ENCODE measurements at regions not wholly inside any gene's neighbourhood (a gene's known extent, or its start where the extent isn't known, plus 50 kb on each side); places are given as distances from the start of the nearest gene placed in this dataset.

DNA sequence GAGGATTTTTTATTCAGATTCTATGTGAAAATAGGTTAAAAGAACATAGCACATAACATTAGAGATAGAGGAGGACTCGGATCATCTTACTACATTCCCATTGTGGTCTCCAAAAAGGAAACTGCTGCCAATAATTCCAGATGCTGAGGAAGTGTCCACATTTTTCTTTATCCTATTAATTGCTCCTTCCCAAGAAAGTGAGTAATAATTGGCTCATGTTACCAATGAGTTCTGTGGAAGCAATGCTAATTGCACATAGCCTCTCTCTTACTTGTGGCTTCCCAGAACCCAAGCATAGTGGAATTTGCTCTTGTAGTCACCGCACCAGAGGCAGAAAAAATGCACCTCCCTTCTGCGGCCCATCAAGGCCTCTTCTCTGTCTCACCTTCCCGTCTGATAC is 208.4 kb downstream of the PLOD2 start:
- no peak overlapping the region for H3K4me3 Mint-ChIP-seq
- Histone ChIP-seq H3K9ac (ENCODE audit: extremely low read depth, insufficient read length, low read length) (no peak overlapping the region), H3K4ac (ENCODE audit: low read depth, low read length) (no peak overlapping the region), H3K4me1 (ENCODE audit: insufficient read depth, low read length) (no peaks in the 10 kb centered on the region), H3K18ac (ENCODE audit: insufficient read length, low read depth, low read length) (no peak overlapping the region), H2BK15ac (ENCODE audit: low read depth, low read length) (no peak overlapping the region), H4K8ac (replicated peaks; ENCODE audit: insufficient read length, low read depth, low read length) (no peak overlapping the region), H2BK12ac (ENCODE audit: insufficient read length, low read depth, low read length) (no peak overlapping the region), H2BK5ac (ENCODE audit: insufficient read length, low read length) (no peak overlapping the region), H4K5ac (ENCODE audit: insufficient read length, low read depth, low read length) (no peak overlapping the region), H4K91ac (ENCODE audit: insufficient read length, low read depth, low read length) (no peak overlapping the region), H3K9me3 (ENCODE audit: control insufficient read depth, low read depth, low read length) (no peaks in the 10 kb centered on the region), H2BK20ac (ENCODE audit: low read depth, low read length, poor library complexity, severe bottlenecking) (no peak overlapping the region), H3K27ac (ENCODE audit: insufficient read length, low read depth, low read length) (no peak overlapping the region), H3K79me1 (ENCODE audit: insufficient read depth, low read depth, low read length, poor library complexity, severe bottlenecking) (no peaks in the 10 kb centered on the region), H3K4me2 (ENCODE audit: insufficient read depth, insufficient read length, low read length) (no peak overlapping the region), H3T11ph (ENCODE audit: low read length) (no peak overlapping the region), H2AFZ (ENCODE audit: low read length) (no peak overlapping the region), H2BK120ac (ENCODE audit: low read depth, low read length, poor library complexity, severe bottlenecking) (no peak overlapping the region), H3K14ac (ENCODE audit: insufficient read depth, low read length) (no peak overlapping the region), H3K23me2 (ENCODE audit: insufficient read length, low read depth, low read length, poor library complexity, severe bottlenecking) (no peaks in the 10 kb centered on the region), H4K20me1 (ENCODE audit: control insufficient read depth, insufficient read depth, insufficient read length) (no peaks in the 10 kb centered on the region), H3K79me2 (ENCODE audit: insufficient read depth, low read length) (no peaks in the 10 kb centered on the region), H3K27me3 (ENCODE audit: insufficient read depth, low read length) (no peaks in the 10 kb centered on the region), H3K23ac (ENCODE audit: insufficient read length, low read depth, low read length) (no peak overlapping the region), H3K56ac (ENCODE audit: insufficient read length, low read depth, low read length) (no peak overlapping the region), H2AK5ac (ENCODE audit: insufficient read length, low read length) (no peak overlapping the region)
- no peaks in the 10 kb centered on the region; a peak in 1 of 5 replicates for H3K9me3 Mint-ChIP-seq
- no peak for DNase-seq
- no peaks in the 10 kb centered on the region; a peak in 1 of 7 replicates for H3K36me3 Mint-ChIP-seq (ENCODE audit: insufficient read depth in 1 of 3, low read depth in 3 of 3)
- TF ChIP-seq, protein P1, sequence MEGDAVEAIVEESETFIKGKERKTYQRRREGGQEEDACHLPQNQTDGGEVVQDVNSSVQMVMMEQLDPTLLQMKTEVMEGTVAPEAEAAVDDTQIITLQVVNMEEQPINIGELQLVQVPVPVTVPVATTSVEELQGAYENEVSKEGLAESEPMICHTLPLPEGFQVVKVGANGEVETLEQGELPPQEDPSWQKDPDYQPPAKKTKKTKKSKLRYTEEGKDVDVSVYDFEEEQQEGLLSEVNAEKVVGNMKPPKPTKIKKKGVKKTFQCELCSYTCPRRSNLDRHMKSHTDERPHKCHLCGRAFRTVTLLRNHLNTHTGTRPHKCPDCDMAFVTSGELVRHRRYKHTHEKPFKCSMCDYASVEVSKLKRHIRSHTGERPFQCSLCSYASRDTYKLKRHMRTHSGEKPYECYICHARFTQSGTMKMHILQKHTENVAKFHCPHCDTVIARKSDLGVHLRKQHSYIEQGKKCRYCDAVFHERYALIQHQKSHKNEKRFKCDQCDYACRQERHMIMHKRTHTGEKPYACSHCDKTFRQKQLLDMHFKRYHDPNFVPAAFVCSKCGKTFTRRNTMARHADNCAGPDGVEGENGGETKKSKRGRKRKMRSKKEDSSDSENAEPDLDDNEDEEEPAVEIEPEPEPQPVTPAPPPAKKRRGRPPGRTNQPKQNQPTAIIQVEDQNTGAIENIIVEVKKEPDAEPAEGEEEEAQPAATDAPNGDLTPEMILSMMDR (conservative IDR thresholded peaks at IDR 0.05), result no peak
- no CpG with 5 or more reads among the region's 4 CpGs for WGBS (ENCODE audit: extremely low coverage, insufficient read length, low lambda C conversion rate)
- H3K27me3 Mint-ChIP-seq (ENCODE audit: low read depth), result no peaks in the 10 kb centered on the region
- no peak overlapping the region for H3K27ac Mint-ChIP-seq
- no peaks in the 10 kb centered on the region for H3K4me1 Mint-ChIP-seq

All from H9 (cell line).